ENCODE measurements at regions not wholly inside any gene's neighbourhood (a gene's known extent, or its start where the extent isn't known, plus 50 kb on each side); places are given as distances from the start of the nearest gene placed in this dataset.

GRCh38 chr7:68914006-68914405 is 684.3 kb upstream of the AUTS2 start:
- TF ChIP-seq CTCF (IDR thresholded peaks at IDR 0.05; ENCODE audit: low read depth, low read length): no peak

GRCh38 chr7:68917041-68917651 is 681.1 kb upstream of the AUTS2 start:
- TF ChIP-seq CTCF (IDR thresholded peaks at IDR 0.05; ENCODE audit: low read depth, low read length): no peak
- DNase-seq (ENCODE audit: extremely low read depth, low read depth): no peak

More at GRCh38 chr7:68914006-68914405, 684.3 kb upstream of the AUTS2 start:
- DNase-seq (ENCODE audit: extremely low read depth, low read depth): no peak

- TF ChIP-seq CTCF (IDR thresholded peaks at IDR 0.05; ENCODE audit: low read depth, low read length): no peak
- DNase-seq (ENCODE audit: extremely low read depth, low read depth): no peak
Observed at GRCh38 chr7:68918621-68919020, 679.7 kb upstream of the AUTS2 start.

GRCh38 chr7:68922850-68923249 is 675.4 kb upstream of the AUTS2 start:
- no peak for TF ChIP-seq CTCF (IDR thresholded peaks at IDR 0.05; ENCODE audit: low read depth, low read length)
- DNase-seq (ENCODE audit: extremely low read depth, low read depth): no peak

- TF ChIP-seq CTCF (IDR thresholded peaks at IDR 0.05; ENCODE audit: low read depth, low read length): no peak
Observed at GRCh38 chr7:68925241-68925640, 673.0 kb upstream of the AUTS2 start.

GRCh38 chr7:68929781-68930261 is 668.5 kb upstream of the AUTS2 start:
- DNase-seq (ENCODE audit: extremely low read depth, low read depth): no peak
- no peak for TF ChIP-seq CTCF (IDR thresholded peaks at IDR 0.05; ENCODE audit: low read depth, low read length)

More at GRCh38 chr7:68925241-68925640, 673.0 kb upstream of the AUTS2 start:
- DNase-seq (ENCODE audit: extremely low read depth, low read depth): no peak

- TF ChIP-seq CTCF (IDR thresholded peaks at IDR 0.05; ENCODE audit: low read depth, low read length): no peak
- DNase-seq (ENCODE audit: extremely low read depth, low read depth): no peak
Observed at GRCh38 chr7:68936471-68937035, 661.7 kb upstream of the AUTS2 start.

Measured in AG09319 (cell line).